ENCODE measurements at regions not wholly inside any gene's neighbourhood (a gene's known extent, or its start where the extent isn't known, plus 50 kb on each side); places are given as distances from the start of the nearest gene placed in this dataset.

- TF ChIP-seq POLR2A (IDR thresholded peaks at IDR 0.05; ENCODE audit: borderline replicate concordance, extremely low read depth, insufficient read depth, insufficient read length), result no peak
- no peak for TF ChIP-seq EZH2 (IDR thresholded peaks at IDR 0.05)
- no peak for TF ChIP-seq SP1 (IDR thresholded peaks at IDR 0.05; ENCODE audit: low read depth)
- no peak for TF ChIP-seq SRF (IDR thresholded peaks at IDR 0.05; ENCODE audit: low read depth)
- no peak for TF ChIP-seq CTCF (IDR thresholded peaks at IDR 0.05 in 2 of 3, conservative IDR thresholded peaks at IDR 0.05 in 1 of 3; ENCODE audit: borderline replicate concordance in 1 of 3, insufficient read depth in 1 of 3, low read depth in 2 of 3, low read length in 2 of 3)
- TF ChIP-seq YY1 (IDR thresholded peaks at IDR 0.05; ENCODE audit: extremely low read depth, insufficient replicate concordance, low read depth, low read length), result no peak
- no peak for TF ChIP-seq ZNF274 (IDR thresholded peaks at IDR 0.05; ENCODE audit: low read depth, low read length)
- TF ChIP-seq FOSL1 (IDR thresholded peaks at IDR 0.05; ENCODE audit: low read depth), result no peak
- TF ChIP-seq, protein P1, sequence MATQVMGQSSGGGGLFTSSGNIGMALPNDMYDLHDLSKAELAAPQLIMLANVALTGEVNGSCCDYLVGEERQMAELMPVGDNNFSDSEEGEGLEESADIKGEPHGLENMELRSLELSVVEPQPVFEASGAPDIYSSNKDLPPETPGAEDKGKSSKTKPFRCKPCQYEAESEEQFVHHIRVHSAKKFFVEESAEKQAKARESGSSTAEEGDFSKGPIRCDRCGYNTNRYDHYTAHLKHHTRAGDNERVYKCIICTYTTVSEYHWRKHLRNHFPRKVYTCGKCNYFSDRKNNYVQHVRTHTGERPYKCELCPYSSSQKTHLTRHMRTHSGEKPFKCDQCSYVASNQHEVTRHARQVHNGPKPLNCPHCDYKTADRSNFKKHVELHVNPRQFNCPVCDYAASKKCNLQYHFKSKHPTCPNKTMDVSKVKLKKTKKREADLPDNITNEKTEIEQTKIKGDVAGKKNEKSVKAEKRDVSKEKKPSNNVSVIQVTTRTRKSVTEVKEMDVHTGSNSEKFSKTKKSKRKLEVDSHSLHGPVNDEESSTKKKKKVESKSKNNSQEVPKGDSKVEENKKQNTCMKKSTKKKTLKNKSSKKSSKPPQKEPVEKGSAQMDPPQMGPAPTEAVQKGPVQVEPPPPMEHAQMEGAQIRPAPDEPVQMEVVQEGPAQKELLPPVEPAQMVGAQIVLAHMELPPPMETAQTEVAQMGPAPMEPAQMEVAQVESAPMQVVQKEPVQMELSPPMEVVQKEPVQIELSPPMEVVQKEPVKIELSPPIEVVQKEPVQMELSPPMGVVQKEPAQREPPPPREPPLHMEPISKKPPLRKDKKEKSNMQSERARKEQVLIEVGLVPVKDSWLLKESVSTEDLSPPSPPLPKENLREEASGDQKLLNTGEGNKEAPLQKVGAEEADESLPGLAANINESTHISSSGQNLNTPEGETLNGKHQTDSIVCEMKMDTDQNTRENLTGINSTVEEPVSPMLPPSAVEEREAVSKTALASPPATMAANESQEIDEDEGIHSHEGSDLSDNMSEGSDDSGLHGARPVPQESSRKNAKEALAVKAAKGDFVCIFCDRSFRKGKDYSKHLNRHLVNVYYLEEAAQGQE (IDR thresholded peaks at IDR 0.05; ENCODE audit: low read depth), result no peak
- no peak for TF ChIP-seq POLR2AphosphoS5 (IDR thresholded peaks at IDR 0.05; ENCODE audit: low read depth, low read length)
- TF ChIP-seq TCF7L2 (IDR thresholded peaks at IDR 0.05; ENCODE audit: borderline replicate concordance, extremely low read depth, insufficient read depth, insufficient read length), result no peak
- TF ChIP-seq ATF3 (IDR thresholded peaks at IDR 0.05), result no peak
- TF ChIP-seq EGR1 (IDR thresholded peaks at IDR 0.05; ENCODE audit: low read depth), result no peak
- TF ChIP-seq ZFX (IDR thresholded peaks at IDR 0.05), result no peak
Measured at GRCh38 chr15:66927201-66928077, 138.0 kb upstream of the SMAD3 start.
